Stimulated activated CD8-positive, alpha-beta memory T cell treated with anti-CD3 and anti-CD28 coated beads, Interleukin-12 subunit alpha, Interleukin-12 subunit beta, amount 100 ng/mL, for 1 hour (primary cell): ENCODE measurements at regions not wholly inside any gene's neighbourhood (a gene's known extent, or its start where the extent isn't known, plus 50 kb on each side); places are given as distances from the start of the nearest gene placed in this dataset.

Experiments
- DNase-seq: peaks from one replicate; pipeline ENCODE4 v3.0.0-alpha.2; 2020; ENCODE audit warnings: low read depth

DNA sequence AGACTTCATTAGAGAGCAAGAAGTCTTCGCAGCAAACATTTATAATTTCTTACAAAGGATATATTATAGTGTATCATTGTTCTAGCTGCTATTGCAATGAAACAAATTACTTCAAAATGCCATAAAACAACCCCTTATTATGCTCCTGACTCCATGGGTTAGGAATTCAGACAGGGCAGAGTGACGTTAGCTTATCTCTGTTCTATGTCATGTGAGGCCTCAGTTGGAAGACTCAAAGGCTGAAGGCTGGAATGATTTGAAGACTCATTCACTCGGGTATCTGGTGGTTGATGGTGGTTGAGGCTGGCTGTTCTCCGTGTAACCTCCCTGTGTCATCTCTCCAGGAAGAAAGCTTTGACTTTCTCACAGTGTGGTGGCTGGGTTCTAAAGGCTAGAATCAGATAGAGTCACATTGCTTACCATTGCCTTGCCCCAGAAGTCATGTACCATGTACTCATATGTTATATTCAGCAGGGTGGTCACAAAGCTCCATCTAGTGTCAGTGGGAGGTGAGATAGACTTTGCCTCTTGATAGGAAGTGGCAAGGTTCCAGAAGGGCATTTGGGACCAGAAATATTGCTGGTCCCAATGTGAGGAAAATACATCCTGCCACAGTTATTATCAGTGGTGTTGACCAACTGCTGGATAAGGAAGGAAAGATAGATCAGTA is 226.9 kb downstream of the TMEM38B start:
- DNase-seq = no peak

DNA sequence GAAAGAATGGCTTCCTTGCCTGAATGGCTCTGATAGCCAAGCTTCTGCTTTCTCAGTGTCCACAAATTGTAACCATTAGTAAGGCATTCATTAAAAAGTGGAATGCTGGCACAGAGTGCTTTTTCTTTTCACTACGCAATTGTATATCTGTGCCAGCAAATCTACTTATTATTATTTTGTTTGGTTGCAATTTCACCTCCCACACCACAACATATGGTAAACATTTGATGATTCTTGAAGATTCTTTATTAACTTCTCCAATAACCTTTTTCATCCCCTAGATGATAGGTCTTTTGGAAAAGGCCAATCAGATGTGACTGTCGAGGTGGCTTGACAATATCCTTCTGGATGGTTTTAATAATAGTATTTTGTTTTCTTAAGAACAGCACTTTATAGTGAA is 234.1 kb downstream of the TMEM38B start:
- no peak for DNase-seq

GRCh38 chr9:105930011-105930627 is 235.8 kb downstream of the TMEM38B start:
- no peak for DNase-seq

DNA sequence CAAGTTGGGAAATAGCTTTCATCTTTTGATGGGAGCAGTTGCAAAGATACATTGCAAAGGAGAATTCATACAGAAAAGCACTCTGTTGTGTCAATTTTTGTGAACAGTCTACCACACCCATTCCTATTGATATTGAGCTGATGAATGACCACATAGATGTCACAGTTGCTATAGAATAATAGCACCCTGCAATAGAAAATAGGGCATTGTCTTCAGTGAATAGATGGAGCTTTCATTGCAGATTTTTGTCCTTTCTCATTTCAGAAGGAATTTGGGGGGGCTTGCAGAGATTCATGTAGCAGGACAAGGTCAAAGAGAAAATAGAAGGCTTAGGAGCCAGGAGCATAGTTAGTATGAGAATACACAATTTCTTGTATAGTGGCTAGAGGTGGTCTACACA is 237.9 kb downstream of the TMEM38B start:
- no peak for DNase-seq

DNA sequence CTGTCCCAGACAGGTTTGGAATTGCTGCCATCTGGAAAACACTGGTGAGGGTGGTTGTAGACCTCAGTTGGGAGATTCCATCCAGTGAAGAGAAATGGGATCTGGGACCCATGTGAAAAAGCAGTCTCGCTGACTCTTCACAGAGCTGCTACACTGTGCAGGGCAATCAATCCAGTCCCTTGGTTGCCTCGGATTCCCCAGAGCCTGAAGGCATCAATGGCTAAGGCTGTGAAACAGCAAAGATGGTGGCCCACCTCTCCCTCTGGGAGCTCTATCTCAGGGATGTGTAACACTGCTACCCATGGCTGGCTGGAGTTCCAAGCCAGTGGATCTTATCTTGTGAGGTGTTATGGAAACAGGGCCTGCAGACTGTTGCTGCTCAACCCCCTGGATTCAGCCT is 256.1 kb downstream of the TMEM38B start:
- no peak for DNase-seq

- DNase-seq = no peak
These were observed 256.6 kb downstream of the TMEM38B start for GRCh38 chr9:105950894-105951293.

- DNase-seq = no peak
These were observed 260.2 kb downstream of the TMEM38B start for GRCh38 chr9:105954517-105954916.

DNA sequence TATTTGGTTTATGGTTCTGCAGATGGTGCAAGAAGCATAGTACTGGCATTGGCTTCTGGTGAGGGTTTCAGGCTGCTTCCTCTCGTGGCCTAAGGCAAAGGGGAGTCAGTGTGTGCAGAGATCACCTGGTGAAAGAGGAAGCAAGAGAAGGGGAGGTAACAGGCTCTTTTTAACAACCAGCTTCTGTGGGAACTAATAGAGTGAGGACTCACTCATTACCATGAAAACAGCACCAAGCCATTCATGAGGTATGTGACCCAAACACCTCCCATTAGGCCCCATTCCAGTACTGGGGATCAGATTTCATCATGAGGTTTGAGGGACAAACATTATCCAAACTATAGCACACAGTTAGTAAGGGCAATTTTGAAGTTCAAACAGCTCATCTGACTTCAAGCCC is 263.5 kb downstream of the TMEM38B start:
- no peak for DNase-seq

DNA sequence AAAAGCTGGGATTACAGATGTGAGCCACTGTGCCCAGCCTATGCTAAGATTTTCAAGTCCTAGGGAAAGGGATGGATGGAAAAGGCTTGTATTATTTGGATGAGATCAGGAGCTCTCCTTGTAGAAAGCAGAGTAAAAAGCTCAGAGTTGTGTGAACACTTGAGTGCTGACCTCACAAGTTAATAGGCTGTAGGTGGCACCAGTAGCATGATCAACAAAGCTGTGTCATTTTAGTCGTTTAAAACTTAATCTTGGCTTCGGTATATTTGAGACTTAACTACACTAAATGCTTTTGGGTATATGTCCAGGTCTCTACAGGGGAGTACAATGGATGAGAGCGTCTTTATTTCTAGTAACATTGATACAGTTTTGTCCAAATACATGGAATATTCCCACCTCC is 264.2 kb downstream of the TMEM38B start:
- DNase-seq = no peak

GRCh38 chr9:105959531-105959930 is 265.2 kb downstream of the TMEM38B start:
- no peak for DNase-seq

GRCh38 chr9:105963343-105964099 is 269.2 kb downstream of the TMEM38B start:
- DNase-seq = no peak

- DNase-seq = no peak
These were observed 269.8 kb downstream of the TMEM38B start for GRCh38 chr9:105964156-105964555.

DNA sequence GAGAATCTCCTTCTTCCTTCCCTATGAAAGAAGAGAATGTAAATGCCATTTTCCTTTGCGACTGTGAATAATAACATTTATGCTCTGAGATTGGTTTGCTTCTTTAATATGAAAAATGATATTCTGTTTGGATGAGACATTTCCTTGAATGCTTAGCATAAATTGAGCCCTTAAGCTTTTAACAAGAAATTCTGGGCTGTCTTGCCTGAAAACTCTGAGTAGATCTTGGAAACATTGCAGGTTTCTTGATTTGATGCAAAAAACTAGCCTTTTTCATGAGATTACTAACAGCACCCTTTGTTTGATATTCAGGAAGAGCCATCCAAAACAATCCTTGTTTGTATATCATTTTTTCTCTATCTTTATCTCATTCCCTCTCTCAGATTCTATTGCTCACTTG is 272.5 kb downstream of the TMEM38B start:
- DNase-seq = no peak

- no peak for DNase-seq
These were observed 272.9 kb downstream of the TMEM38B start for GRCh38 chr9:105967248-105967647.

DNA sequence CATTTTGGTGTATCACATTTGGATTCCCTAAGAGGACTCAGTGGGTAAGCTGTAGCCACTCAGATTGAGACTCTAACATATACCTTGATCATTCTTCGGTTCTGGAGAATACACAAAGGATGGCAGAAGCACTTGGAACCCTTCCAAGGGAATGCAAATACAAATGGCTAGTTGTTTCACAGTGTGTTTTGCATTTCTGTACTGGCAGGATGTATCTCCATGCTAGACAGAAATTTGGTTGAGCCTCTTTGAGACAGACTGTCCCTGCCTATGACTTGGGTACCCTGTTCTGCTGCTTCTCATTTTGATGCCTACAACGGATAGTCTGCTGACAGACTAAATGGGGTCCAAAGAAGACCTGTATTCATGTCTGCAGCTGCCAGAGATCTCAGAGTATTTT is 273.5 kb downstream of the TMEM38B start:
- no peak for DNase-seq

DNA sequence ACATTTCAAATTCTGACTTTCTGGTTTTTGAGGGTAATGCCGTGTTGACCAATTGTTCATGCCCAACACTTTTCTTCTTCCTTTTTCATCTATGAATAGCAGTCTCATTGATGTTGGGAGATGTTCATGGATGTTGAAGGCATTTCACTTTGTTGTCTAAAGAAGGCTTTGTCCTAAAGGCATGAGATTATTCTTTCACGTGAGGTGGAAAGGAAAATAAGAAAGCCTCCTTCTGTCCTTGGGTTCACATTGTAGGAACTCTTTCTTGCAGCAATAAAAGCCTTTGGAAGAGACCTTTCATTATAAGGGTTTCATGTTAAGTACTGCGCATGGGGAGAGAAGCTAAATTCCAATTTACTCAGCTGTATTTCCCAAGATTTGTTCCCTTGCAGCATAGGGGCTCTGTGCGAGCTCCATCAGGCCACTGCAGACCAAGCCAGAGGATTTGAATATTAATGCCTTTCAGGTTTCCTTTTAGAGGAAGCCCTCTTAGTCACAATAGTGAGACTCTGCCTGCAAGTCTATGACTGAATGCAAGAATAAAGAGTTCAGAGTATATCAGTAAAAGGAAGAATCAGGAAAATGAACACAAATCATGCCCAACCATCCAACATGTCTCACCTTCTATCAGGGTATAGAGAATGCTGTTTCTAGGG is 274.6 kb downstream of the TMEM38B start:
- no peak for DNase-seq

DNA sequence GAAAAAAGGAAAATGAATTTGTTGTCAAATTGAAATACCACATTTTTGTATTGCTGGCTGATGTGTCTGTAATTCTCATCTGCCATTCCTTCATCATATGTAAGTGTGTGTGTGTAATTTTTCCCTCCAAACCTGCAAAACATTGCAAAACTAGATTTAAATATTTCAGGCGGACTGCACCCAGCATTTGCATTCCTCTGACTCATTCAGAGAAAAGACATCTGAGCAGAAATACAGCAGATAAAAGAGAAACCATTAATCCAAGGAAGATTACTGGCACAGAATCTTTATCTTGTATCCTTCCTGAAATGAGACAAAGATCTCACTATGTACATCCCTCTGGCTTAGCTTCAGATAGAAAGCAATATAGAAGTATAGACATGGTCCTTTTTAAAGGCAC is 275.3 kb downstream of the TMEM38B start:
- DNase-seq = no peak

GRCh38 chr9:105971986-105972385 is 277.6 kb downstream of the TMEM38B start:
- no peak for DNase-seq

DNA sequence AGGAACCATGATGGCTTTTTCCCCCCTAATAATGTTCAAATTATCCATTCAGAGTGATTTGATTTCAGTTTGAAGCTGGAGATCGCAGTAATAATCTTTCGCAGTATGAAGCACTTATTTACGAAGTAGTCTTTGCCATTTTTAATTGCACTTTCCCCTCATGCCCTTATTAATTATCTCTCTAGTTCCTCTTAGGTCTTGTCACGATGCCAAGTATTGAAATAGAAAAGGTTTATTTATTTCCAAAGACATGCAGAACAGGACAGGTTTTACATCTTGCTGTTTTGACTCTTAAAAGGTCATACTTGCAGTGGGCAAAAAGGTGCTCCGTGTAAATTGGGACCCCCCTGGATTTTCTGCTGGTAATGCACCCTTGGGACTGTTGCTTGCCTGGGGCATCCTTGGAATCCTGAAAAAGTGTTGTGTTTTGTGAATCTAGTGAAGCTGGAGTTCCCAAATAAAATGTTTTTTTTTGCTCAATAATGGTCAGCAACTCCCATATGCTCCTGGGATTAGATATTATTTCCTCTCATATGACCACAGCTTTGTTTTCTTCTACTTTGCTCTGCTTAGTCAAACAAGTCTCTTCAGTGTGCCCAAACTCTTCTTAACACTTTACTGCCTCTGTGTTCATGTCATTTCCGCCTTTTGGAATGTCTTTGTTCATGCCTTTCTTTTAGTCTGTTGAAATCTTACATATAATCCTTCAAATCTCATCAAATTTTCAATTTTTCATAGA is 278.3 kb downstream of the TMEM38B start:
- DNase-seq = no peak

DNA sequence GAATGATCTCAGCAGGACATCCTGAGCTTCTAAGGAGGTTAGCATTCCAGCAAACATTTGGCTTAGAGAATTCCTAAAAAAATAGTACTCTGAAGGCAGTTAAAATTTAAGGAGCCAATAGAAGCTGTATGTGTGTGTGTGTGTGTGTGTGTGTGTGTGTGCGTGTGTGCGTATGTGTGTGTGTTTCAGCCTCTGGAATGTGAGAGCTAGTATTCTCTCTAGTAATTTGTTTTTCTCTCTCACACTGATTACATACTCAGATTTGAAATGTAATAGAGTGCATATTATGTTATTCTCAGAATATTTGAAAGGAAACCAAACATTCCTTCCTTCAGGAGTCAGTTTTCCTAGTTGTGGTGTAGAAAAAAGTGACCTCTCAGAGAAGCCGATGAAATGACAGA is 279.6 kb downstream of the TMEM38B start:
- DNase-seq = no peak

GRCh38 chr9:105975886-105976645 is 281.7 kb downstream of the TMEM38B start:
- DNase-seq = no peak
